H1 (cell line): ENCODE measurements at regions not wholly inside any gene's neighbourhood (a gene's known extent, or its start where the extent isn't known, plus 50 kb on each side); places are given as distances from the start of the nearest gene placed in this dataset.

Experiments used
- CTCF ChIA-PET: fragments of 300-600 bp; sonication (Branson Sonifier 250); formaldehyde crosslinking; loops from one replicate; lab custom pipeline; 2021; ENCODE audit not compliant: partially characterized antibody; lab: Charles Lee
- POLR2A ChIA-PET: fragments of 300-600 bp; sonication (Branson Sonifier 250); formaldehyde crosslinking; loops from one replicate; lab custom pipeline; 2021; ENCODE audit warnings: inconsistent platforms; ENCODE audit not compliant: partially characterized antibody; lab: Charles Lee
- DNase-seq, 2 experiments: peaks; one replicate each; pipeline versions ENCODE4 v3.0.0 to v3.0.0-alpha.2; 2010 to 2022; ENCODE audit warnings: low spot score in 2 of 2, low read depth in 1 of 2, mixed read lengths in 1 of 2
- FAIRE-seq: peaks from 2 replicates; lab custom pipeline; 2011; peaks lifted over from hg19 to GRCh38; lab: Jason Lieb, UNC
- H2AFZ ChIP-seq: 2 replicates; pipeline ENCODE4 v1.8.1; 2012; ENCODE audit warnings: low read length, inconsistent platforms
- H2AK5ac ChIP-seq: 2 replicates; pipeline ENCODE4 v1.6.1; 2013; ENCODE audit warnings: low read depth, low read length
- H2BK120ac ChIP-seq: replicated peaks from 2 replicates; pipeline ENCODE3; 2013; ENCODE audit warnings: low read depth, low read length, inconsistent platforms
- H2BK12ac ChIP-seq: 2 replicates; pipeline ENCODE4 v1.6.1; 2013; ENCODE audit warnings: low read depth, low read length
- H2BK15ac ChIP-seq: 2 replicates; pipeline ENCODE4 v1.6.1; 2013; ENCODE audit warnings: low read length
- H2BK20ac ChIP-seq: 2 replicates; pipeline ENCODE4 v1.6.1; 2013; ENCODE audit warnings: low read length
- H2BK5ac ChIP-seq: 2 replicates; pipeline ENCODE4 v1.6.1; 2013; ENCODE audit warnings: low read depth, low read length
- H3K14ac ChIP-seq: 2 replicates; pipeline ENCODE4 v1.6.1; 2013; ENCODE audit warnings: inconsistent platforms; ENCODE audit not compliant: insufficient read length
- H3K18ac ChIP-seq: 2 replicates; pipeline ENCODE4 v1.6.1; 2013; ENCODE audit warnings: low read length; ENCODE audit errors: extremely low read depth
- H3K23ac ChIP-seq: 2 replicates; pipeline ENCODE4 v1.6.1; 2013; ENCODE audit warnings: inconsistent platforms; ENCODE audit not compliant: insufficient read length
- H3K23me2 ChIP-seq: 2 replicates; pipeline ENCODE4 v1.6.1; 2013; ENCODE audit warnings: low read depth, low read length
- H3K27ac ChIP-seq: 2 replicates; pipeline ENCODE4 v1.6.1; 2011; ENCODE audit warnings: low read depth, low read length, inconsistent platforms
- H3K27me3 ChIP-seq, 4 experiments: replicated peaks in 1 of 4; 1 replicate in 1 of 4; 2 replicates in 3 of 4; pipeline versions ENCODE4 v1.6.1 to v1.8.1; 2011 to 2013; ENCODE audit warnings: low read length in 3 of 4, mild to moderate bottlenecking in 3 of 4, inconsistent platforms in 2 of 4, mixed read lengths in 2 of 4, moderate library complexity in 1 of 4; ENCODE audit not compliant: control insufficient read depth in 3 of 4, insufficient read depth in 3 of 4; ENCODE audit errors: extremely low read depth in 1 of 4
- H3K36me3 ChIP-seq, 4 experiments: 2 replicates each; pipeline versions ENCODE4 v1.6.1 to v1.8.1; 2011 to 2013; ENCODE audit warnings: mild to moderate bottlenecking in 4 of 4, low read length in 3 of 4, moderate library complexity in 2 of 4, control low read depth in 1 of 4, inconsistent platforms in 1 of 4; ENCODE audit not compliant: insufficient read depth in 4 of 4, control insufficient read depth in 2 of 4
- H3K4ac ChIP-seq: replicated peaks from 2 replicates; pipeline ENCODE3; 2013; ENCODE audit warnings: low read length, low read depth, mixed read lengths, inconsistent platforms; ENCODE audit not compliant: insufficient read length
- H3K4me1 ChIP-seq, 4 experiments: replicated peaks in 1 of 4; 1 replicate in 1 of 4; 2 replicates in 3 of 4; pipeline versions ENCODE4 v1.6.1 to v1.8.1; 2011 to 2013; ENCODE audit warnings: low read length in 3 of 4, inconsistent platforms in 2 of 4, mixed read lengths in 1 of 4; ENCODE audit not compliant: insufficient read depth in 4 of 4, control insufficient read depth in 3 of 4
- H3K4me2 ChIP-seq, 2 experiments: 2 replicates each; pipeline versions ENCODE4 v1.6.1 to v1.8.1; 2011 to 2013; ENCODE audit warnings: low read depth in 2 of 2, low read length in 2 of 2, control low read depth in 1 of 2, inconsistent platforms in 1 of 2, mild to moderate bottlenecking in 1 of 2; ENCODE audit not compliant: insufficient read depth in 1 of 2
- H3K4me3 ChIP-seq, 4 experiments: fragments of 200-600, 300-600 bp in 1 of 4; sonication (generic), shearing (Covaris generic), sonication (Bioruptor Twin) in 1 of 4; 2 replicates each; pipeline versions ENCODE4 v1.5.1 to v1.8.1; 2011 to 2016; ENCODE audit warnings: low read length in 4 of 4, low read depth in 3 of 4, control low read depth in 2 of 4, inconsistent platforms in 2 of 4, mild to moderate bottlenecking in 2 of 4, mixed read lengths in 1 of 4, moderate library complexity in 1 of 4; ENCODE audit not compliant: insufficient read depth in 2 of 4; ENCODE audit errors: extremely low read depth in 1 of 4
- H3K56ac ChIP-seq: replicated peaks from 2 replicates; pipeline ENCODE3; 2013; ENCODE audit warnings: low read depth, mild to moderate bottlenecking, mixed read lengths, low read length, inconsistent platforms; ENCODE audit not compliant: insufficient read length
- H3K79me1 ChIP-seq: 2 replicates; pipeline ENCODE4 v1.6.1; 2013; ENCODE audit warnings: low read depth, low read length, control low read depth
- H3K79me2 ChIP-seq, 2 experiments: 2 replicates each; pipeline versions ENCODE4 v1.6.1 to v1.8.1; 2012 to 2013; ENCODE audit warnings: low read length in 2 of 2, mild to moderate bottlenecking in 2 of 2, inconsistent platforms in 1 of 2; ENCODE audit not compliant: insufficient read depth in 2 of 2, control insufficient read depth in 1 of 2
- H3K9ac ChIP-seq, 4 experiments: replicated peaks in 1 of 4; 1 replicate in 1 of 4; 2 replicates in 3 of 4; pipeline versions ENCODE4 v1.6.1 to v1.8.1; 2011 to 2013; ENCODE audit warnings: low read depth in 3 of 4, low read length in 3 of 4, control low read depth in 2 of 4, mild to moderate bottlenecking in 2 of 4, moderate library complexity in 2 of 4, inconsistent platforms in 1 of 4; ENCODE audit errors: extremely low read depth in 1 of 4
- H3K9me3 ChIP-seq, 2 experiments: 2 replicates each; pipeline versions ENCODE4 v1.6.1 to v1.8.1; 2012 to 2013; ENCODE audit warnings: mild to moderate bottlenecking in 2 of 2, moderate library complexity in 2 of 2, control low read depth in 1 of 2, inconsistent platforms in 1 of 2, low read depth in 1 of 2, low read length in 1 of 2, mixed read lengths in 1 of 2; ENCODE audit not compliant: insufficient read depth in 2 of 2
- H4K20me1 ChIP-seq, 2 experiments: replicated peaks in 1 of 2; 2 replicates each; pipeline versions ENCODE3 to v1.8.1; 2011 to 2013; ENCODE audit warnings: inconsistent platforms in 2 of 2, low read length in 2 of 2, mild to moderate bottlenecking in 1 of 2; ENCODE audit not compliant: insufficient read depth in 2 of 2, control insufficient read depth in 1 of 2
- H4K5ac ChIP-seq: 2 replicates; pipeline ENCODE4 v1.6.1; 2013; ENCODE audit warnings: low read length, low read depth, mixed read lengths, inconsistent platforms; ENCODE audit not compliant: insufficient read length
- H4K8ac ChIP-seq: 2 replicates; pipeline ENCODE4 v1.8.0; 2013; ENCODE audit warnings: mild to moderate bottlenecking, moderate library complexity, low read length, inconsistent platforms; ENCODE audit not compliant: insufficient read depth; ENCODE audit errors: extremely low read depth
- H4K91ac ChIP-seq: replicated peaks from 2 replicates; pipeline ENCODE3; 2013; ENCODE audit warnings: low read length, mixed read lengths, inconsistent platforms; ENCODE audit not compliant: insufficient read length
- CHD2 ChIP-seq: IDR thresholded peaks from 2 replicates; pipeline ENCODE4 v1.6.1; 2012; ENCODE audit warnings: low read length, improper control_type of control experiment
- CTBP2 ChIP-seq: IDR thresholded peaks from 2 replicates; pipeline ENCODE4 v1.7.0; 2011; ENCODE audit warnings: borderline replicate concordance, mild to moderate bottlenecking, moderate library complexity, mixed read lengths, low read length; ENCODE audit not compliant: insufficient read depth, insufficient read length
- EP300 ChIP-seq, 2 experiments: IDR thresholded peaks; 1 replicate in 1 of 2; 2 replicates in 1 of 2; pipeline ENCODE4 v1.6.1; 2011 to 2012; ENCODE audit warnings: low read depth in 2 of 2, low read length in 2 of 2, mild to moderate bottlenecking in 2 of 2, borderline replicate concordance in 1 of 2, inconsistent platforms in 1 of 2, moderate library complexity in 1 of 2
- NANOG ChIP-seq: IDR thresholded peaks from 2 replicates; pipeline ENCODE4 v1.6.1; 2011; ENCODE audit warnings: low read length, low read depth, mild to moderate bottlenecking, inconsistent platforms; ENCODE audit not compliant: insufficient read depth, poor library complexity, severe bottlenecking
- RAD21 ChIP-seq, 2 experiments: IDR thresholded peaks in 1 of 2; conservative IDR thresholded peaks in 1 of 2; 2 replicates each; pipeline ENCODE4 v1.6.1; 2011; ENCODE audit warnings: low read depth in 2 of 2, low read length in 2 of 2, improper control_type of control experiment in 1 of 2, inconsistent platforms in 1 of 2, mild to moderate bottlenecking in 1 of 2, moderate library complexity in 1 of 2
- RNF2 ChIP-seq: fragments of 200-900, 300-1000 bp; sonication (generic); IDR thresholded peaks from 2 replicates; pipeline ENCODE4 v1.7.1; 2016; ENCODE audit warnings: borderline replicate concordance, low read depth, mild to moderate bottlenecking, antibody characterized with exemption, low read length; ENCODE audit not compliant: poor library complexity, severe bottlenecking; ENCODE audit errors: missing control alignments
- SIN3A ChIP-seq, 2 experiments: IDR thresholded peaks in 1 of 2; conservative IDR thresholded peaks in 1 of 2; 2 replicates each; pipeline ENCODE4 v1.6.1; 2011 to 2012; ENCODE audit warnings: low read length in 2 of 2, improper control_type of control experiment in 1 of 2, low read depth in 1 of 2, mild to moderate bottlenecking in 1 of 2
- SRF ChIP-seq: IDR thresholded peaks from 2 replicates; pipeline ENCODE4 v1.6.1; 2011; ENCODE audit warnings: mild to moderate bottlenecking, low read depth, low read length, moderate library complexity
- SUZ12 ChIP-seq: fragments of 200-600 bp; sonication (generic); IDR thresholded peaks from 2 replicates; pipeline ENCODE4 v1.6.1; 2012; ENCODE audit warnings: mild to moderate bottlenecking, inconsistent platforms, low read length, moderate library complexity, mixed read lengths
- YY1 ChIP-seq: IDR thresholded peaks from 2 replicates; pipeline ENCODE4 v1.6.1; 2011; ENCODE audit warnings: low read depth, mild to moderate bottlenecking, low read length
- WGBS, 2 experiments: shearing (Covaris generic) in 1 of 2; methylation state at CpG; one replicate each; pipeline versions ENCODE4 v1.1.6 to v1.1.7; 2013 to 2015; ENCODE audit warnings: low lambda C conversion rate in 2 of 2, mixed read lengths in 2 of 2, inconsistent platforms in 1 of 2, low coverage in 1 of 2, missing lambda C conversion rate in 1 of 2; ENCODE audit not compliant: insufficient replicate concordance in 2 of 2, insufficient coverage in 1 of 2, insufficient read length in 1 of 2; ENCODE audit errors: extremely low coverage in 1 of 2, missing lambda C conversion rate in 1 of 2; 5-methylcytosine and 5-hydroxymethylcytosine counted together

DNA sequence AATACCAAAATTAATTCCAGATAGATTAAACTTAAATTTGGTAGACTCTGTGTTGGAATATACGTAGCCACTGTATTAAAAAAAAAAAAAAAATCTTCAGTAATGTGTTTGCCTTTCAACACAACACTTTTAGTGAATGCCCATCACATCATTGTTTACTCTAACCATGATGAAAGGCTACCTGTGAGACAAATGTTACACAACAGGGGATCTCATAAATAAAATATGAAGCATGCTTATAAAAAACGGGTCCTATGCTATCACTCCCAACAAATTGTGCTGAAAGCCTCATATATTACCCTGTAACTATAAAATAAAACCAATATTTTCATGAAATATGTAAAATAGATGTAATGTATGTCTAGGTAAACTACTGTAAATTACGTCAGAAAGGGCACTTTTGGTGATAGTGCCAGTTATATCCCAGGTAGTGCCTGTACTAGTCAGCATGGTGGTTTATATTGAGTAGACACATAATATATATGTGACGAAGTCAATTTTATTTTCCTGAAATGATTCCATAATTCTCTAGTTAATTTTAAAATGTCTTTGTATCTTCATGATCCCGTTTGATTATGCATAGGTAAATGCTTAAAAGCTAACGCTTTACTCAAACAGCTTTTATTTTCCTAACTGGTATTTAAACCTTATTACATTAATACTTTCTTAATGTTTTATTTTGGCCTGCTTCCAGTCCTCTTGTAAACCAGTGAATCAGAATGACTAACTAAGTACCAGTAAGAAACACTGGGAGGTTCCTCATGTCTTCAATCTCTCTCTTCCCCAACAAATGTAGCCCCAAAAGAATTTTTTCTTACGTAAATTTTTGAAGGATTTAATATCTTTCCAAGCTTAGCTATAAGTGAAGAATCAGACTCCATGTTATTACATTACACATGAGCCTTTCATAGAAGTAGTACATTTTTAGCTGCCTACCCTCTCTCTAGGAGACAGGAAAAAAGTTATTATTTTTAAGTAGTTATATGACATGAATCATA lies 420.3 kb downstream of the GABRG2 start:
- 87% methylated on average over 7 of the region's 7 CpGs; no CpG with 5 or more reads in 1 of the 2 experiments for WGBS, 2 experiments
- Histone ChIP-seq H2AFZ (no peak overlapping the region), H4K5ac (no peak overlapping the region), H3K4me1 (no peaks in the 10 kb centered on the region), H2BK15ac (no peak overlapping the region), H3K79me2 (no peaks in the 10 kb centered on the region), H3K4ac (no peak overlapping the region), H3K14ac (no peak overlapping the region), H3K79me1 (no peaks in the 10 kb centered on the region), H4K20me1 (no peaks in the 10 kb centered on the region), H3K36me3 (no peaks in the 10 kb centered on the region), H3K4me3 (no peak overlapping the region), H3K9ac (no peak overlapping the region), H2BK5ac (no peak overlapping the region), H3K56ac (no peak overlapping the region), H2BK20ac (no peak overlapping the region), H2AK5ac (no peak overlapping the region), H4K8ac (no peak overlapping the region), H3K27me3 (no peaks in the 10 kb centered on the region), H3K23me2 (no peaks in the 10 kb centered on the region), H3K9me3 (no peaks in the 10 kb centered on the region), H3K18ac (no peak overlapping the region), H2BK12ac (no peak overlapping the region), H2BK120ac (no peak overlapping the region), H3K4me2 (no peak overlapping the region), H3K27ac (no peak overlapping the region), H3K23ac (no peak overlapping the region), H4K91ac (no peak overlapping the region)
- CTCF ChIA-PET = no interaction called here
- POLR2A ChIA-PET = no interaction called here
- FAIRE-seq = no peak
- DNase-seq = no peak
- TF ChIP-seq CHD2 (no peak), RNF2 (no peak), EP300 (IDR thresholded peaks at IDR 0.05; ENCODE audit: borderline replicate concordance in 1 of 2, low read depth in 2 of 2, low read length in 2 of 2) (no peak), SRF (no peak), CTBP2 (no peak), YY1 (no peak), NANOG (no peak), SUZ12 (no peak), RAD21 (IDR thresholded peaks at IDR 0.05 in 1 of 2, conservative IDR thresholded peaks at IDR 0.05 in 1 of 2; ENCODE audit: low read depth in 2 of 2, low read length in 2 of 2) (no peak), SIN3A (conservative IDR thresholded peaks at IDR 0.05 in 1 of 2, IDR thresholded peaks at IDR 0.05 in 1 of 2; ENCODE audit: low read depth in 1 of 2, low read length in 2 of 2) (no peak)
